ENCODE measurements at regions not wholly inside any gene's neighbourhood (a gene's known extent, or its start where the extent isn't known, plus 50 kb on each side); places are given as distances from the start of the nearest gene placed in this dataset.

DNA sequence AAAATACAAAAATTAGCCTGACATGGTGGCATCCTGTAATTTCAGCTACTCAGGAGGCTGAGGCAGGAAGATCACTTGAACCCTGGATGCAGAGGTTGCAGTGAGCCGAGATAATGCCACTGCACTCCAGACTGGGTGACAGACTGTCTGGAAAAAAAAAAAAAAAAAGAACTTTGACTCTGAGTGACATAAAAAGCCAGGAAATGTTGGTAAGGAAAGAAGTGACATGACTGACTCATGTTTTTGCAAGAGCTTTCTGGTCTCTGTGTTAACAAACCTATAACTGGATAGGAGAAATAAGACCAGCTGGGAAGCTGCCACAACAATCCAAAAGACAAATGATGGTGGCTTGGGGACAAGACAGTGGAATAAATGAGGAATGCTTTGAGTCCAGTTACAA lies 272.1 kb downstream of the HINT1 start:
- Mint-ChIP-seq H3K4me1 (peaks cover 13% of the 10 kb centered on the region), H3K9me3 (peaks cover 14% of the 10 kb centered on the region), H3K4me3 (no peak overlapping the region), H3K27ac (no peak overlapping the region), H3K36me3 (peaks cover 12% of the 10 kb centered on the region), H3K27me3 (ENCODE audit: low read depth) (no peaks in the 10 kb centered on the region; the same call in 1 of the 2 replicates)
- DNase-seq (ENCODE audit: low spot score) (no peak), ATAC-seq (no peak)
- POLR2A ChIA-PET: no interaction called here
- CTCF ChIA-PET: no interaction called here
- TF ChIP-seq GABPB1 (CRISPR knock-in tag; IDR thresholded peaks at IDR 0.05) (no peak), CBFB (CRISPR knock-in tag; IDR thresholded peaks at IDR 0.05; ENCODE audit: low read depth) (no peak), ESRRA (CRISPR knock-in tag; IDR thresholded peaks at IDR 0.05; ENCODE audit: borderline replicate concordance) (no peak), ZNF263 (CRISPR knock-in tag; IDR thresholded peaks at IDR 0.05; ENCODE audit: low read depth) (no peak), GRHL2 (CRISPR knock-in tag; IDR thresholded peaks at IDR 0.05; ENCODE audit: insufficient replicate concordance, severe bottlenecking) (no peak), FOXK1 (CRISPR knock-in tag; IDR thresholded peaks at IDR 0.05) (no peak), NFYB (CRISPR knock-in tag; conservative IDR thresholded peaks at IDR 0.05; ENCODE audit: low read depth) (no peak), TEAD1 (CRISPR knock-in tag; IDR thresholded peaks at IDR 0.05) (no peak), EMX1 (CRISPR knock-in tag; IDR thresholded peaks at IDR 0.05) (no peak), MYBL2 (CRISPR knock-in tag; IDR thresholded peaks at IDR 0.05) (no peak), ZNF121 (CRISPR knock-in tag; IDR thresholded peaks at IDR 0.05) (no peak), TCF7 (CRISPR knock-in tag; IDR thresholded peaks at IDR 0.05; ENCODE audit: low read depth) (no peak), ZNF232 (CRISPR knock-in tag; IDR thresholded peaks at IDR 0.05) (no peak)
- TF ChIP-seq, protein P1, sequence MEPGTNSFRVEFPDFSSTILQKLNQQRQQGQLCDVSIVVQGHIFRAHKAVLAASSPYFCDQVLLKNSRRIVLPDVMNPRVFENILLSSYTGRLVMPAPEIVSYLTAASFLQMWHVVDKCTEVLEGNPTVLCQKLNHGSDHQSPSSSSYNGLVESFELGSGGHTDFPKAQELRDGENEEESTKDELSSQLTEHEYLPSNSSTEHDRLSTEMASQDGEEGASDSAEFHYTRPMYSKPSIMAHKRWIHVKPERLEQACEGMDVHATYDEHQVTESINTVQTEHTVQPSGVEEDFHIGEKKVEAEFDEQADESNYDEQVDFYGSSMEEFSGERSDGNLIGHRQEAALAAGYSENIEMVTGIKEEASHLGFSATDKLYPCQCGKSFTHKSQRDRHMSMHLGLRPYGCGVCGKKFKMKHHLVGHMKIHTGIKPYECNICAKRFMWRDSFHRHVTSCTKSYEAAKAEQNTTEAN (CRISPR knock-in tag; IDR thresholded peaks at IDR 0.05): no peak
- TF ChIP-seq, protein P2, sequence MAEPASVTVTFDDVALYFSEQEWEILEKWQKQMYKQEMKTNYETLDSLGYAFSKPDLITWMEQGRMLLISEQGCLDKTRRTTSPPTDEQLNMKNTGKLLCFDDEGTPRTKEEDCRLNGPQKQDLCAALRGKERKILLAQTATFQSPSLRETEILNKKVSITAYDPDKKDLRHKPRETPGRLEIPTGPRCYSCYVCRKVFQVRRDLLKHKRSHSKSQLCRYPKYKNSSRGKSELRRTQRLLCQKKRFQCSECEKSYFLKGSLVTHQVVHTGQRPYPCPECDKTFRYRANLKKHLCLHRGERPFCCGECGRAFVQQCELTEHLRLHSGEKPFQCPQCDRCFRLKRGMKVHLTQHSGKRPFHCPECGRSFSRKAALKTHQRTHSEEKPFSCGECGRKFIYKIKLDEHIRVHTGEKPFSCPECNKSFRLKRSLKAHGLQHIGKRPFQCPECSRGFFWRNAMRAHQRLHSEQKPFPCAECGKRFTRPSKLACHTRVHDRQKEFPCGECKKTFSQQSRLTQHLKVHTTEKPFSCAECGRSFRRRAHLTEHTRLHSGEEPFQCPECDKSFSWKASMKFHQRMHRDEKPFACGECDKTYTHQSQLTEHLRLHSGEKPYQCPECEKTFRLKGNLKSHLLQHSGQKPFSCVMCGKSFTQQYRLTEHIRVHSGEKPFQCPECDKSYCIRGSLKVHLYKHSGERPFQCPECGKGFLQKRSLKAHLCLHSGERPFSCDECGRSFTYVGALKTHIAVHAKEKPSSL (CRISPR knock-in tag; conservative IDR thresholded peaks at IDR 0.05): no peak
- TF ChIP-seq, protein P3, sequence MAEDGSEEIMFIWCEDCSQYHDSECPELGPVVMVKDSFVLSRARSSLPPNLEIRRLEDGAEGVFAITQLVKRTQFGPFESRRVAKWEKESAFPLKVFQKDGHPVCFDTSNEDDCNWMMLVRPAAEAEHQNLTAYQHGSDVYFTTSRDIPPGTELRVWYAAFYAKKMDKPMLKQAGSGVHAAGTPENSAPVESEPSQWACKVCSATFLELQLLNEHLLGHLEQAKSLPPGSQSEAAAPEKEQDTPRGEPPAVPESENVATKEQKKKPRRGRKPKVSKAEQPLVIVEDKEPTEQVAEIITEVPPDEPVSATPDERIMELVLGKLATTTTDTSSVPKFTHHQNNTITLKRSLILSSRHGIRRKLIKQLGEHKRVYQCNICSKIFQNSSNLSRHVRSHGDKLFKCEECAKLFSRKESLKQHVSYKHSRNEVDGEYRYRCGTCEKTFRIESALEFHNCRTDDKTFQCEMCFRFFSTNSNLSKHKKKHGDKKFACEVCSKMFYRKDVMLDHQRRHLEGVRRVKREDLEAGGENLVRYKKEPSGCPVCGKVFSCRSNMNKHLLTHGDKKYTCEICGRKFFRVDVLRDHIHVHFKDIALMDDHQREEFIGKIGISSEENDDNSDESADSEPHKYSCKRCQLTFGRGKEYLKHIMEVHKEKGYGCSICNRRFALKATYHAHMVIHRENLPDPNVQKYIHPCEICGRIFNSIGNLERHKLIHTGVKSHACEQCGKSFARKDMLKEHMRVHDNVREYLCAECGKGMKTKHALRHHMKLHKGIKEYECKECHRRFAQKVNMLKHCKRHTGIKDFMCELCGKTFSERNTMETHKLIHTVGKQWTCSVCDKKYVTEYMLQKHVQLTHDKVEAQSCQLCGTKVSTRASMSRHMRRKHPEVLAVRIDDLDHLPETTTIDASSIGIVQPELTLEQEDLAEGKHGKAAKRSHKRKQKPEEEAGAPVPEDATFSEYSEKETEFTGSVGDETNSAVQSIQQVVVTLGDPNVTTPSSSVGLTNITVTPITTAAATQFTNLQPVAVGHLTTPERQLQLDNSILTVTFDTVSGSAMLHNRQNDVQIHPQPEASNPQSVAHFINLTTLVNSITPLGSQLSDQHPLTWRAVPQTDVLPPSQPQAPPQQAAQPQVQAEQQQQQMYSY (CRISPR knock-in tag; IDR thresholded peaks at IDR 0.05): no peak

DNA sequence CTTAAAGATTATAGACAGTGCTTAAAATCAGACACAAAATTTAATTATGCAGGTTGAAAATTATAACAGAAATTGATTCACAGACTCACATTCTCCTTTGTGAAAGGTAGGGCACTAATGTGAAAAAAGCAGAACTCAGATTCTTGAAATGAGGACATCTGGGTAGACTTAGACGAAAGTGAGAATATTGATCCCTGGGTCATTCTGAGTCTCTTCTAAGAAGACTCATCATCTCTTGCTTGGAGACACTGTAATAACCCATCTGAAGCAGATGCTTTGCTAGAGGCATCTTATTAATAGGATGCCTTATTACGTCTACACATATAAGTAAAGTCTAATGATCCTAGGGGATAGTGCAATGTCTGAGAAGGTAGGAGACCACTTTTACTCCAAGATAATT lies 274.4 kb downstream of the HINT1 start:
- ATAC-seq (no peak), DNase-seq (ENCODE audit: low spot score) (no peak)
- CTCF ChIA-PET: no interaction called here
- Mint-ChIP-seq H3K27ac (no peak overlapping the region), H3K36me3 (peaks cover 8% of the 10 kb centered on the region), H3K27me3 (ENCODE audit: low read depth) (no peaks in the 10 kb centered on the region; the same call in 1 of the 2 replicates), H3K4me1 (peaks cover 6% of the 10 kb centered on the region; the same call in 1 of the 2 replicates), H3K9me3 (peaks cover 12% of the 10 kb centered on the region), H3K4me3 (no peak overlapping the region)
- POLR2A ChIA-PET: no interaction called here
- no peak for TF ChIP-seq PRRX2 (CRISPR knock-in tag; IDR thresholded peaks at IDR 0.05)
- TF ChIP-seq MYBL2 (CRISPR knock-in tag; IDR thresholded peaks at IDR 0.05): no peak
- no peak for TF ChIP-seq JAZF1 (CRISPR knock-in tag; IDR thresholded peaks at IDR 0.05)
- no peak for TF ChIP-seq HMGA2 (CRISPR knock-in tag; IDR thresholded peaks at IDR 0.05)
- no peak for TF ChIP-seq RELA (CRISPR knock-in tag; IDR thresholded peaks at IDR 0.05; ENCODE audit: borderline replicate concordance)
- TF ChIP-seq TEAD4 (CRISPR knock-in tag; IDR thresholded peaks at IDR 0.05): no peak
- no peak for TF ChIP-seq NR3C1 (CRISPR knock-in tag; conservative IDR thresholded peaks at IDR 0.05; ENCODE audit: low read depth)
- TF ChIP-seq, protein P4, sequence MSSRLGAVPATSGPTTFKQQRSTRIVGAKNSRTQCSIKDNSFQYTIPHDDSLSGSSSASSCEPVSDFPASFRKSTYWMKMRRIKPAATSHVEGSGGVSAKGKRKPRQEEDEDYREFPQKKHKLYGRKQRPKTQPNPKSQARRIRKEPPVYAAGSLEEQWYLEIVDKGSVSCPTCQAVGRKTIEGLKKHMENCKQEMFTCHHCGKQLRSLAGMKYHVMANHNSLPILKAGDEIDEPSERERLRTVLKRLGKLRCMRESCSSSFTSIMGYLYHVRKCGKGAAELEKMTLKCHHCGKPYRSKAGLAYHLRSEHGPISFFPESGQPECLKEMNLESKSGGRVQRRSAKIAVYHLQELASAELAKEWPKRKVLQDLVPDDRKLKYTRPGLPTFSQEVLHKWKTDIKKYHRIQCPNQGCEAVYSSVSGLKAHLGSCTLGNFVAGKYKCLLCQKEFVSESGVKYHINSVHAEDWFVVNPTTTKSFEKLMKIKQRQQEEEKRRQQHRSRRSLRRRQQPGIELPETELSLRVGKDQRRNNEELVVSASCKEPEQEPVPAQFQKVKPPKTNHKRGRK (CRISPR knock-in tag; IDR thresholded peaks at IDR 0.05; ENCODE audit: borderline replicate concordance): no peak
- TF ChIP-seq, protein P2 (CRISPR knock-in tag; conservative IDR thresholded peaks at IDR 0.05): no peak
- no peak for TF ChIP-seq OVOL2 (CRISPR knock-in tag; IDR thresholded peaks at IDR 0.05; ENCODE audit: borderline replicate concordance)
